HepG2 (cell line): ENCODE measurements at regions not wholly inside any gene's neighbourhood (a gene's known extent, or its start where the extent isn't known, plus 50 kb on each side); places are given as distances from the start of the nearest gene placed in this dataset.

Experiments
- ATAC-seq: fragments of 200-7000 bp; cut with Tn5 transposase; 3 replicates; pipeline ENCODE4 v1.9.1; 2020; ENCODE audit warnings: mild to moderate bottlenecking, moderate library complexity
- BruUV-seq: library from RNA; stranded (reverse); fragments of 400-500 nt; replicated peaks from 2 replicates; lab custom pipeline; 2021; lab: Mats Ljungman, UMichigan
- CTCF ChIA-PET: fragments of 300-600 bp; formaldehyde crosslinking; extraction: SDS; loops from one replicate; lab custom pipeline; 2021; ENCODE audit warnings: low total read pairs, inconsistent platforms, low intra/inter-chr PET ratio; lab: Yijun Ruan, JAX
- POLR2A ChIA-PET: fragments of 350-600 bp; sonication (Branson Sonifier 250); formaldehyde crosslinking; loops from one replicate; lab custom pipeline; 2020; ENCODE audit warnings: antibody characterized with exemption, inconsistent platforms; lab: Yijun Ruan, JAX
- DNase-seq: peaks from one replicate; pipeline ENCODE4 v3.0.0-alpha.2; 2015; ENCODE audit warnings: low spot score
- FAIRE-seq: peaks from 3 replicates; lab custom pipeline; 2011; peaks lifted over from hg19 to GRCh38; lab: Jason Lieb, UNC
- H2AFZ ChIP-seq: one replicate; pipeline ENCODE4 v1.6.1; 2011; ENCODE audit warnings: low read length, inconsistent platforms
- H3K27ac ChIP-seq: fragments of 300-600 bp; 3 replicates; pipeline ENCODE4 v1.8.0; 2011; ENCODE audit warnings: mixed run types, mild to moderate bottlenecking, mixed read lengths, low read length, inconsistent platforms; ENCODE audit not compliant: insufficient read depth; ENCODE audit errors: extremely low read length
- H3K27me3 ChIP-seq, 2 experiments: fragments of 200-600 bp in 1 of 2; 2 replicates in 1 of 2; 3 replicates in 1 of 2; pipeline versions ENCODE4 v1.6.0 to v1.8.0; 2011; ENCODE audit warnings: low read length in 2 of 2, mild to moderate bottlenecking in 2 of 2, moderate library complexity in 2 of 2, inconsistent platforms in 1 of 2; ENCODE audit not compliant: insufficient read depth in 2 of 2, control insufficient read depth in 1 of 2
- H3K36me3 ChIP-seq, 2 experiments: fragments of 200-600 bp in 1 of 2; replicated peaks in 1 of 2; 2 replicates in 1 of 2; 3 replicates in 1 of 2; pipeline versions ENCODE4 v1.5.1 to v1.8.0; 2011; ENCODE audit warnings: low read length in 2 of 2, inconsistent platforms in 1 of 2; ENCODE audit not compliant: insufficient read depth in 2 of 2, control insufficient read depth in 1 of 2
- H3K4me1 ChIP-seq: 2 replicates; pipeline ENCODE4 v1.5.1; 2012; ENCODE audit warnings: low read length, inconsistent platforms; ENCODE audit not compliant: insufficient read depth
- H3K4me2 ChIP-seq: 2 replicates; pipeline ENCODE4 v1.6.0; 2011; ENCODE audit warnings: low read depth, low read length, inconsistent platforms
- H3K4me3 ChIP-seq, 3 experiments: fragments of 200-600 bp in 1 of 3; sonication (generic), shearing (Covaris generic) in 1 of 3; replicated peaks in 1 of 3; 2 replicates each; pipeline ENCODE4 v1.5.1; 2011 to 2016; ENCODE audit warnings: low read length in 3 of 3, inconsistent platforms in 2 of 3, low read depth in 2 of 3, mild to moderate bottlenecking in 2 of 3, control low read depth in 1 of 3, mixed read lengths in 1 of 3; ENCODE audit not compliant: insufficient read depth in 1 of 3
- H3K79me2 ChIP-seq: one replicate; pipeline ENCODE4 v1.6.1; 2011; ENCODE audit warnings: low read length, inconsistent platforms; ENCODE audit not compliant: insufficient read depth
- H3K9ac ChIP-seq: 2 replicates; pipeline ENCODE4 v1.6.0; 2011; ENCODE audit warnings: mild to moderate bottlenecking, low read depth, low read length, inconsistent platforms; ENCODE audit not compliant: insufficient read depth
- H3K9me3 ChIP-seq: 2 replicates; pipeline ENCODE4 v1.5.1; 2012; ENCODE audit warnings: mild to moderate bottlenecking, low read length
- H4K20me1 ChIP-seq: 2 replicates; pipeline ENCODE4 v1.6.0; 2011; ENCODE audit warnings: inconsistent platforms, mild to moderate bottlenecking, low read length, moderate library complexity; ENCODE audit not compliant: insufficient read depth
- ASH2L ChIP-seq: fragments of 300-600, 200-600 bp; sonication (generic); IDR thresholded peaks from 2 replicates; pipeline ENCODE4 v1.7.0; 2017; ENCODE audit warnings: low read depth, mild to moderate bottlenecking, moderate library complexity, mixed read lengths, low read length; ENCODE audit not compliant: insufficient read length
- MEF2D ChIP-seq: sonication (generic); formaldehyde crosslinking; IDR thresholded peaks from 2 replicates; pipeline ENCODE4 v1.5.1; 2020; ENCODE audit warnings: mild to moderate bottlenecking, missing genetic modification reagents
- POLR2AphosphoS2 ChIP-seq: IDR thresholded peaks from 2 replicates; pipeline ENCODE4 v1.6.1; 2011; ENCODE audit warnings: low read depth, low read length, improper control_type of control experiment
- RAD51 ChIP-seq: fragments of 450-650 bp; IDR thresholded peaks from 2 replicates; pipeline ENCODE4 v1.6.1; 2016; ENCODE audit warnings: borderline replicate concordance
- RFXAP ChIP-seq: sonication (generic); formaldehyde crosslinking; IDR thresholded peaks from 2 replicates; pipeline ENCODE4 v1.4.0; 2020; ENCODE audit warnings: missing genetic modification reagents, borderline replicate concordance
- ZFP37 ChIP-seq: sonication (generic); formaldehyde crosslinking; IDR thresholded peaks from 2 replicates; pipeline ENCODE4 v1.4.0; 2020; ENCODE audit warnings: missing genetic modification reagents, borderline replicate concordance
- ZFP90 ChIP-seq: sonication (generic); formaldehyde crosslinking; IDR thresholded peaks from 2 replicates; pipeline ENCODE4 v1.8.0; 2022; ENCODE audit warnings: missing genetic modification reagents, mild to moderate bottlenecking, inconsistent platforms, borderline replicate concordance
- ZNF746 ChIP-seq: sonication (generic); formaldehyde crosslinking; IDR thresholded peaks from 2 replicates; pipeline ENCODE4 v1.8.0; 2022; ENCODE audit warnings: mild to moderate bottlenecking, missing genetic modification reagents
- WGBS: methylation state at CpG from one replicate; pipeline ENCODE4 v1.1.6; 2017; ENCODE audit warnings: low lambda C conversion rate; 5-methylcytosine and 5-hydroxymethylcytosine counted together
- in situ Hi-C: cut with HindIII; loops from 2 replicates; pipeline ENCODE4 v1.10.0; 2017; ENCODE audit warnings: low pct_unique_long_range_greater_than_20kb; ENCODE audit not compliant: extremely low pct_ligation_motif_present
- intact Hi-C: fragments of 100-400 bp; cut with micrococcal nuclease; formaldehyde crosslinking; loops from one replicate; pipeline ENCODE4 v1.10.0; 2022; ENCODE audit not compliant: unreplicated experiment
- TF ChIP-seq, protein P1 (sequence below), 2 experiments: IDR thresholded peaks; 2 replicates each; pipeline ENCODE4 v1.6.1; 2011 to 2012; ENCODE audit warnings: low read length in 2 of 2, borderline replicate concordance in 1 of 2, low read depth in 1 of 2, mild to moderate bottlenecking in 1 of 2, moderate library complexity in 1 of 2
- TF ChIP-seq, protein P2 (sequence below): sonication (generic); formaldehyde crosslinking; IDR thresholded peaks from 2 replicates; pipeline ENCODE4 v1.4.0; 2020; ENCODE audit warnings: missing genetic modification reagents
- TF ChIP-seq, protein P3 (sequence below): sonication (generic); formaldehyde crosslinking; IDR thresholded peaks from 2 replicates; pipeline ENCODE4 v1.5.1; 2020; ENCODE audit warnings: missing genetic modification reagents, mild to moderate bottlenecking, borderline replicate concordance

DNA sequence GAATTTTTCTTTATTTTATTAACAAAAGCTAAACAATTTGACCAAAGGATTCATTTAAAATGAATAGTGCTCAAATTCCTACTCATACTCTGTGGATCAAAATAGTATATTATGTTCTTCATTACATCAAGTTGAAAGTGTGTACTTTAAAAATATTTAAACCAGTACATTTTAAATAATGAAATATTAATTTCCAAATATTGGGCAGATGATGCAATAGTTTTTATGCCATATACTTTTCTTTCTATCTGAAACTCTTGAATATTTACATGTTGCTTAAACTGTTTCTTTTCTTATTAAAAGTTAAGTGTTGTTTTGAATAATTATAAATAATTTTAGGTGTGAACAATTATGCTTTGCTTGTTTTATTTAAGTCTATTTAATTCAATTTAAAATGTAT lies 144.7 kb upstream of the TMPRSS15 start (continued):
- TF ChIP-seq, protein P1, sequence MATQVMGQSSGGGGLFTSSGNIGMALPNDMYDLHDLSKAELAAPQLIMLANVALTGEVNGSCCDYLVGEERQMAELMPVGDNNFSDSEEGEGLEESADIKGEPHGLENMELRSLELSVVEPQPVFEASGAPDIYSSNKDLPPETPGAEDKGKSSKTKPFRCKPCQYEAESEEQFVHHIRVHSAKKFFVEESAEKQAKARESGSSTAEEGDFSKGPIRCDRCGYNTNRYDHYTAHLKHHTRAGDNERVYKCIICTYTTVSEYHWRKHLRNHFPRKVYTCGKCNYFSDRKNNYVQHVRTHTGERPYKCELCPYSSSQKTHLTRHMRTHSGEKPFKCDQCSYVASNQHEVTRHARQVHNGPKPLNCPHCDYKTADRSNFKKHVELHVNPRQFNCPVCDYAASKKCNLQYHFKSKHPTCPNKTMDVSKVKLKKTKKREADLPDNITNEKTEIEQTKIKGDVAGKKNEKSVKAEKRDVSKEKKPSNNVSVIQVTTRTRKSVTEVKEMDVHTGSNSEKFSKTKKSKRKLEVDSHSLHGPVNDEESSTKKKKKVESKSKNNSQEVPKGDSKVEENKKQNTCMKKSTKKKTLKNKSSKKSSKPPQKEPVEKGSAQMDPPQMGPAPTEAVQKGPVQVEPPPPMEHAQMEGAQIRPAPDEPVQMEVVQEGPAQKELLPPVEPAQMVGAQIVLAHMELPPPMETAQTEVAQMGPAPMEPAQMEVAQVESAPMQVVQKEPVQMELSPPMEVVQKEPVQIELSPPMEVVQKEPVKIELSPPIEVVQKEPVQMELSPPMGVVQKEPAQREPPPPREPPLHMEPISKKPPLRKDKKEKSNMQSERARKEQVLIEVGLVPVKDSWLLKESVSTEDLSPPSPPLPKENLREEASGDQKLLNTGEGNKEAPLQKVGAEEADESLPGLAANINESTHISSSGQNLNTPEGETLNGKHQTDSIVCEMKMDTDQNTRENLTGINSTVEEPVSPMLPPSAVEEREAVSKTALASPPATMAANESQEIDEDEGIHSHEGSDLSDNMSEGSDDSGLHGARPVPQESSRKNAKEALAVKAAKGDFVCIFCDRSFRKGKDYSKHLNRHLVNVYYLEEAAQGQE (IDR thresholded peaks at IDR 0.05; ENCODE audit: borderline replicate concordance in 1 of 2, low read depth in 1 of 2, low read length in 2 of 2) = no peak
- TF ChIP-seq RAD51 (no peak), RFXAP (no peak), MEF2D (CRISPR knock-in tag) (no peak), ZFP90 (CRISPR knock-in tag) (no peak), ZFP37 (CRISPR knock-in tag) (no peak)

DNA sequence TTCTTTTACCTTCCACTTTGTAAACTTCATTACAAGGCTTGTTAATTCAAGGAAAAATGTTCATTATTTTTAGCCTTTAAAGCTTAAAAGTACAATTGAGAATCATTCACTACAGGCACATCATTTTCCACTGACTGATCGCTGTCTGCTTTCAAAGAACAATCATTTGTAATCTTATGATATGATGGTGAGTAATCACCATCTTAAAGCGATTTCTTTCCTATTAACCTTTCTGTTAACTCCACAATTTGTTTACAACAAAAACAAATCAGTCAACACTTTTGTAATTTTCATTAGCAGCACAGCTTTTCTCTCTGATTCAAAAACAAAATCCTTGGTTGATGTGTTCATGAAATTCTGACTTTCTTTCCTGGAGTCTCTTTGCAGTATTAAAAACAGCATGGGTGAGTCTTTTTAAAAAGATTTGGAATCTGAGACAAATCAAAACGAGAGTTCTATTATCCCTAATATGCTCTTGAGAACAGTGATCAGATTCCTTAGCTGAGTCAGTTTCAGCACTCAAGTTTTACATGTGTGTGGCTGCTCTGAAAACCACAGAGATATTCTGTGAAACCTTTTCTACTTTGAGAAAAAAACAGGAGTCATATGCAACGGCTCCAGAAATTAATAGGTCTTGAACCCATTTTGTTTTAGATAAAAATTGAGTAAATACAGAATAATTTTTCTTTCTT lies 145.8 kb upstream of the TMPRSS15 start:
- no peaks in the 10 kb centered on the region for H3K79me2 ChIP-seq
- intact Hi-C loops = no loop called here
- H3K27me3 ChIP-seq = no peaks in the 10 kb centered on the region
- peaks cover 89% of the 10 kb centered on the region for H3K9me3 ChIP-seq
- POLR2A ChIA-PET = no interaction called here
- no peak overlapping the region for H3K27ac ChIP-seq
- no peaks in the 10 kb centered on the region for H4K20me1 ChIP-seq
- DNase-seq = no peak
- CTCF ChIA-PET = no interaction called here
- no TSS peak for BruUV-seq
- H3K4me2 ChIP-seq = no peak overlapping the region
- H2AFZ ChIP-seq = no peak overlapping the region
- H3K4me3 ChIP-seq = no peak overlapping the region
- no peaks in the 10 kb centered on the region for H3K4me1 ChIP-seq
- ATAC-seq = no peak
- WGBS = 15% methylated on average over 4 of the region's 4 CpGs
- in situ Hi-C loops = no loop called here
- no peak for FAIRE-seq
- no peak overlapping the region for H3K9ac ChIP-seq
- no peaks in the 10 kb centered on the region for H3K36me3 ChIP-seq
- TF ChIP-seq POLR2AphosphoS2 (no peak), ASH2L (no peak), ZNF746 (CRISPR knock-in tag) (no peak)
- TF ChIP-seq, protein P2, sequence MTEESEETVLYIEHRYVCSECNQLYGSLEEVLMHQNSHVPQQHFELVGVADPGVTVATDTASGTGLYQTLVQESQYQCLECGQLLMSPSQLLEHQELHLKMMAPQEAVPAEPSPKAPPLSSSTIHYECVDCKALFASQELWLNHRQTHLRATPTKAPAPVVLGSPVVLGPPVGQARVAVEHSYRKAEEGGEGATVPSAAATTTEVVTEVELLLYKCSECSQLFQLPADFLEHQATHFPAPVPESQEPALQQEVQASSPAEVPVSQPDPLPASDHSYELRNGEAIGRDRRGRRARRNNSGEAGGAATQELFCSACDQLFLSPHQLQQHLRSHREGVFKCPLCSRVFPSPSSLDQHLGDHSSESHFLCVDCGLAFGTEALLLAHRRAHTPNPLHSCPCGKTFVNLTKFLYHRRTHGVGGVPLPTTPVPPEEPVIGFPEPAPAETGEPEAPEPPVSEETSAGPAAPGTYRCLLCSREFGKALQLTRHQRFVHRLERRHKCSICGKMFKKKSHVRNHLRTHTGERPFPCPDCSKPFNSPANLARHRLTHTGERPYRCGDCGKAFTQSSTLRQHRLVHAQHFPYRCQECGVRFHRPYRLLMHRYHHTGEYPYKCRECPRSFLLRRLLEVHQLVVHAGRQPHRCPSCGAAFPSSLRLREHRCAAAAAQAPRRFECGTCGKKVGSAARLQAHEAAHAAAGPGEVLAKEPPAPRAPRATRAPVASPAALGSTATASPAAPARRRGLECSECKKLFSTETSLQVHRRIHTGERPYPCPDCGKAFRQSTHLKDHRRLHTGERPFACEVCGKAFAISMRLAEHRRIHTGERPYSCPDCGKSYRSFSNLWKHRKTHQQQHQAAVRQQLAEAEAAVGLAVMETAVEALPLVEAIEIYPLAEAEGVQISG (CRISPR knock-in tag) = no peak
- TF ChIP-seq, protein P3, sequence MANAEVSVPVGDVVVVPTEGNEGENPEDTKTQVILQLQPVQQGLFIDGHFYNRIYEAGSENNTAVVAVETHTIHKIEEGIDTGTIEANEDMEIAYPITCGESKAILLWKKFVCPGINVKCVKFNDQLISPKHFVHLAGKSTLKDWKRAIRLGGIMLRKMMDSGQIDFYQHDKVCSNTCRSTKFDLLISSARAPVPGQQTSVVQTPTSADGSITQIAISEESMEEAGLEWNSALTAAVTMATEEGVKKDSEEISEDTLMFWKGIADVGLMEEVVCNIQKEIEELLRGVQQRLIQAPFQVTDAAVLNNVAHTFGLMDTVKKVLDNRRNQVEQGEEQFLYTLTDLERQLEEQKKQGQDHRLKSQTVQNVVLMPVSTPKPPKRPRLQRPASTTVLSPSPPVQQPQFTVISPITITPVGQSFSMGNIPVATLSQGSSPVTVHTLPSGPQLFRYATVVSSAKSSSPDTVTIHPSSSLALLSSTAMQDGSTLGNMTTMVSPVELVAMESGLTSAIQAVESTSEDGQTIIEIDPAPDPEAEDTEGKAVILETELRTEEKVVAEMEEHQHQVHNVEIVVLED = no peak
